Hepatocyte (in vitro differentiated cells): ENCODE measurements at regions not wholly inside any gene's neighbourhood (a gene's known extent, or its start where the extent isn't known, plus 50 kb on each side); places are given as distances from the start of the nearest gene placed in this dataset.
"Not testable (repeated sequence)": the region's sequence is repeated elsewhere in the genome, so short reads cannot be mapped to it uniquely, and the experiment has no call there.

Experiments
- EZH2 ChIP-seq: fragments of 200-600 bp; sonication (generic); IDR thresholded peaks from 2 replicates; pipeline ENCODE4 v1.6.1; 2016; ENCODE audit warnings: antibody characterized with exemption, mild to moderate bottlenecking, borderline replicate concordance
- TF ChIP-seq, protein P1 (sequence below): fragments of 200-600 bp; sonication (generic); IDR thresholded peaks from 2 replicates; pipeline ENCODE4 v1.5.1; 2016; ENCODE audit warnings: antibody characterized with exemption, mild to moderate bottlenecking; ENCODE audit not compliant: poor library complexity

DNA sequence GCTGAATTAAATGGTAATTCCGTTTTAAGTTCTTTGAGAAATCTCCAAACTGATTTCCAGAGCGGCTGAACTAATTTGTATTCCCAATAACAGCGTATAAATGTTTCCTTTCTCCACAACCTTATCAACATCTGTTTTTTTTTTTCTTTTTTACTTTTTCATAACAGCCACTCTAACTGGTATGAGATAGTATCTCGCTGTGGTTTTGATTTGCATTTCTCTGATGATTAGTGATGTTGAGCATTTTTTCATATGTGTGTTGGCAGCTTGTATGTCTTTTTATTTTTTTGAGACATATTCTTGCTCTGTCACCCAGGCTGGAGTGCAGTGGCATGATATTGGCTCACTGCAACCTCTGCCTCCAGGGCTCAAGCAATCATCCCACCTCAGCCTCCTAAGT lies 2018.3 kb upstream of the ACO1 start:
- TF ChIP-seq, protein P1, sequence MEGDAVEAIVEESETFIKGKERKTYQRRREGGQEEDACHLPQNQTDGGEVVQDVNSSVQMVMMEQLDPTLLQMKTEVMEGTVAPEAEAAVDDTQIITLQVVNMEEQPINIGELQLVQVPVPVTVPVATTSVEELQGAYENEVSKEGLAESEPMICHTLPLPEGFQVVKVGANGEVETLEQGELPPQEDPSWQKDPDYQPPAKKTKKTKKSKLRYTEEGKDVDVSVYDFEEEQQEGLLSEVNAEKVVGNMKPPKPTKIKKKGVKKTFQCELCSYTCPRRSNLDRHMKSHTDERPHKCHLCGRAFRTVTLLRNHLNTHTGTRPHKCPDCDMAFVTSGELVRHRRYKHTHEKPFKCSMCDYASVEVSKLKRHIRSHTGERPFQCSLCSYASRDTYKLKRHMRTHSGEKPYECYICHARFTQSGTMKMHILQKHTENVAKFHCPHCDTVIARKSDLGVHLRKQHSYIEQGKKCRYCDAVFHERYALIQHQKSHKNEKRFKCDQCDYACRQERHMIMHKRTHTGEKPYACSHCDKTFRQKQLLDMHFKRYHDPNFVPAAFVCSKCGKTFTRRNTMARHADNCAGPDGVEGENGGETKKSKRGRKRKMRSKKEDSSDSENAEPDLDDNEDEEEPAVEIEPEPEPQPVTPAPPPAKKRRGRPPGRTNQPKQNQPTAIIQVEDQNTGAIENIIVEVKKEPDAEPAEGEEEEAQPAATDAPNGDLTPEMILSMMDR, result not testable (repeated sequence)
- not testable (repeated sequence) for TF ChIP-seq EZH2
